Cardiac fibroblast (primary cell): ENCODE measurements at regions not wholly inside any gene's neighbourhood (a gene's known extent, or its start where the extent isn't known, plus 50 kb on each side); places are given as distances from the start of the nearest gene placed in this dataset.

Experiments
- DNase-seq, 2 donors: peaks; one replicate each; pipeline versions ENCODE4 v3.0.0 to v3.0.0-alpha.2; 2010; ENCODE audit warnings: low read depth in 2 of 2
- H3K4me3 ChIP-seq, 2 donors: replicated peaks in 1 of 2; 1 replicate in 1 of 2; 2 replicates in 1 of 2; pipeline ENCODE4 v1.5.1; 2011; ENCODE audit warnings: low read depth in 2 of 2, low read length in 2 of 2, mild to moderate bottlenecking in 2 of 2, moderate library complexity in 1 of 2
- TF ChIP-seq, protein P1 (sequence below): IDR thresholded peaks from one replicate; pipeline ENCODE4 v1.5.1; 2011; ENCODE audit warnings: low read depth, mild to moderate bottlenecking, low read length, inconsistent platforms

DNA sequence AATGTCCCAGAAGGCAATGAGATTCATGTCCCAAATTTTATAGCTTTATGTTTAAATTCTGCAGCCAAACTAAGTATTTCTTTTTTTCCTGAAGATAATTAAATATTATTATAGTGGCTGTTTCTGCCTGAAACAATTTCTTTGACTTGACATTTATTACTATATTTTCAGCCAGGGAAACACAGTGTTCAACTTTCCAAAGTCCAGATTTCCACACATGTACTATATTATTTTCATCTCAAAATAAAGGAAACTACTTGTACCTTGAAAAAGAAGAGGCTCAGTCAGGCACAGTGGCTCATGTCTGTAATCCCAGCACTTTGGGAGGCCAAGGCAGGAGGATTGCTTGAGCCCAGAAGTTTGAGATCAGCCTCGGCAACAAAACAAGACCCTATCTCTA lies 77.8 kb upstream of the BTG1 start:
- TF ChIP-seq, protein P1, sequence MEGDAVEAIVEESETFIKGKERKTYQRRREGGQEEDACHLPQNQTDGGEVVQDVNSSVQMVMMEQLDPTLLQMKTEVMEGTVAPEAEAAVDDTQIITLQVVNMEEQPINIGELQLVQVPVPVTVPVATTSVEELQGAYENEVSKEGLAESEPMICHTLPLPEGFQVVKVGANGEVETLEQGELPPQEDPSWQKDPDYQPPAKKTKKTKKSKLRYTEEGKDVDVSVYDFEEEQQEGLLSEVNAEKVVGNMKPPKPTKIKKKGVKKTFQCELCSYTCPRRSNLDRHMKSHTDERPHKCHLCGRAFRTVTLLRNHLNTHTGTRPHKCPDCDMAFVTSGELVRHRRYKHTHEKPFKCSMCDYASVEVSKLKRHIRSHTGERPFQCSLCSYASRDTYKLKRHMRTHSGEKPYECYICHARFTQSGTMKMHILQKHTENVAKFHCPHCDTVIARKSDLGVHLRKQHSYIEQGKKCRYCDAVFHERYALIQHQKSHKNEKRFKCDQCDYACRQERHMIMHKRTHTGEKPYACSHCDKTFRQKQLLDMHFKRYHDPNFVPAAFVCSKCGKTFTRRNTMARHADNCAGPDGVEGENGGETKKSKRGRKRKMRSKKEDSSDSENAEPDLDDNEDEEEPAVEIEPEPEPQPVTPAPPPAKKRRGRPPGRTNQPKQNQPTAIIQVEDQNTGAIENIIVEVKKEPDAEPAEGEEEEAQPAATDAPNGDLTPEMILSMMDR: no peak
- DNase-seq: no peak
- H3K4me3 ChIP-seq: no peak overlapping the region

DNA sequence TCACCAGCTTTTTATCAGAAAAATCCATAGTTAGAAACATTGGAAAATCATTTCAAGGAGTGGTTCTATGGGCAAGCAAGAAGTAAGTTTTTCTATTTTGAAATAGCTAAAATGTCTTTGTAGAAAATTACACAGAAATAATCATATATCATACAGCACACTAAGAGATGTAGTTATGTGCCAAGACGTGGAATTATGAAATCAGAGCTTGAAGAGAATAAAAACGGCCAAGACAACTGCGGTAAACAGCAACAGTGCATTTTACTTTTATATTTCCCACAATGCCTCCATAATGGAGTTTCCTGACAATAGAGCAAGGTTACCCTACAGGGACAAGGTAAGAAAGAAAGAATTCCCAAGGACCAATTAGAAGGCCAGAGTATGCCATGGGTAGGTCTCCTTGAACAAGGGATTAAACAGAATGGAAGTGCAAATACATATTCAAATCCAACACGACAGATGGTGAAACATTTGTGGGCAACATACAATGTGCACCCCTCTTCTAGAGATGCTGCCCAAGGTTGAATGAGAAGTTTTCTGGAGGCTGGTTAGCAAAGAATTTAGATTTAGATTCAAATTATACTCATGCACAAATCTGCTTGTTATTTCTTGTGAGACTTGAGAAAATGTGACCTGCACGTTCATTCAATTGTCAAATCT lies 76.1 kb upstream of the BTG1 start:
- no peak for DNase-seq
- TF ChIP-seq, protein P1: no peak
- H3K4me3 ChIP-seq: no peak overlapping the region

DNA sequence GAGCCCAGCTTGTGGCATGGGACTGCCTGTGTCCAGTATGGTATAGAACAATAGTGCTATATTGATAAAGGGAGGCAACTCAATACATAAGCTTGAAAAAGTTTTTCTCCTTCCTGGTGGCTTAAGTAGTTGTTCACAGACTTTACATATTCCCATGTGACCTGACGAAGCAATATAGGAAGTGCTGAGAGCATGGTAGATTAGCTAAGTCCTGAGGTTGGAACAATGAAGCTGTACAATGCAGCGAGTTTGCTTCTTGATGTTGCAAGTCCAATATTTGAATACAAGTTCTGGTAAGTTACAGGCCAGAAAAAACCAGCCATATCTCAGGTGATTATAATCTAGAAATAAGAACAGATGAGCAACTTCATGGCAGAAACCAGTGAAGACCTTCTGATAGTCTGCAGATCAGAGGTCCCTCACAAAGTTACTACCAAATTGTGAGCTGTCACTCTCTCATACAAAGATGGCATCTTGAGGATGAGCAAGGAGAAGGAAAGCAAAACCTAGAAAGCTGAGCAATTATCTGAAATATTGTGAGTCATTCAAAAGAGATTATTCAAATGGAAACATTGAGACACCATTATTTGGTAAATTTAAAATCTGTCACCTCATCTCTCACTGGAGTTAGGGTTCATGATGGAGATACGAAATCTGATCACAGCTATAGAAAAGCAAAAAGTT lies 72.9 kb upstream of the BTG1 start:
- H3K4me3 ChIP-seq: no peak overlapping the region
- DNase-seq: peak in 1 of 2 donors; percentile 7
- TF ChIP-seq, protein P1: no peak

DNA sequence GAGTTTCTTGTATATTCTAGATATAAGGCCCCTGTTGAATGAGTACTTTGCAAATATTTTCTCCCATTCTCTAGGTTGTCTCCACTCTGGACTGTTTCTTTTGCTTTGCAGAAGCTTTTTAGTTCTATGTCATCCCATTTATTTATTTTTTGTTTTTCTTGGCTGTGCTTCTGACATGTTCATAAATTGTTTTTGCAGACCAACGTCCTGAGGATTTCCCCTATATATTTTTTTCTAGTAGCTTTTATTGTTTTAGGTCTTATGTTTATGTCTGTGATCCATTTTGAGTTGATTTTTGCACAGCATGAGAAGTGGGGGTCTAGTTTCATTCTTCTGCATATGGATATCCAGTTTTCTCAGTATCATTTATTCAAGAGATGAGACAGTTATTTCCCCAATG lies 70.4 kb upstream of the BTG1 start:
- peak in 1 of 2 donors; percentile 9 for DNase-seq
- TF ChIP-seq, protein P1: no peak
- H3K4me3 ChIP-seq: no peak overlapping the region

DNA sequence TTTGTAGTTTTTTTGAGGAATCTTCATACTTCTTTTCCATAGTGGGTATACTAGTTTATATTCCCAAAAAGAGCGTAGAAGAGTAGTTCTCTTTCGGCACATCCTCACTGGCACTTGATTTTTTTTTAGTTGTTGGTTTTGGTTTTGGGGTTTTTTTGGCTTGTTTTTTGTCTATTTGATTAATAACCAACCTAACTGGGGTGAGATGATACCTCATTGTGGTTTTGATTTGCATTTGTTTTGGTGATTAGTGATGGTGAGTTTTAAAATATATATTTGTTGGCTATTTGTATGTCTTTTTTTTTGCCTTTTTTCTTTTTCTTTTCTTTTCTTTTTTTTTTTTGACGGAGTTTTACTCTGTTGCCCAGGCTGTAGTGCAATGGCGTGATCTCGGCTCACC lies 69.7 kb upstream of the BTG1 start:
- H3K4me3 ChIP-seq: no peak overlapping the region

DNA sequence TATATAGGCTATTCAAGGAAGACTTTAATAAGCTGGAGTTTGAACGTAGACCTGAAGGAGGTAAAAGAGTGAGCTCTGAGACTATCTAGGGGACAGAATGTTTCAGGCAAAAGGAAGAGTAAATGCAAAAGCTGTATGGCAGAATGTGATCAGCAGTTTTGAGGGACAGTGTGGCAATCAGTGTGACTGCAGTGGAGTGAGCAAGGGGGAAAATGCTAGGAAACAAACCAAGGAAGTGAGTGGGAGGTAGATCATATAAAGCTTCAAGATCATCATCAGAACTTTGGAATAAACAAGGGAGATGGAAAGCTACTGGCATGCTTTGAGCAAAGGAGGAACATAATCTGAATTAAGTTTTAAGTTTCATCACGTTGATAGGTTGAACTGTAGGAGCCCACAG lies 67.5 kb upstream of the BTG1 start:
- DNase-seq: no peak
- TF ChIP-seq, protein P1: no peak

More for the DNA sequence above, 69.7 kb upstream of the BTG1 start:
- TF ChIP-seq, protein P1: no peak
- DNase-seq: no peak

More for the DNA sequence above, 67.5 kb upstream of the BTG1 start:
- H3K4me3 ChIP-seq: no peak overlapping the region
